ENCODE measurements at regions not wholly inside any gene's neighbourhood (a gene's known extent, or its start where the extent isn't known, plus 50 kb on each side); places are given as distances from the start of the nearest gene placed in this dataset.

GRCh38 chr2:180314086-180314485, 307.0 kb upstream of the CWC22 start:
- ChIA-PET CTCF (interaction anchor here (0.6 kb wide), 1 partner anchor 791 kb away, joined by 3 read pairs; no protein-coding TSS in a partner anchor), POLR2A (ENCODE audit: unreplicated experiment) (no interaction called here)
- BruUV-seq (replicated peaks), result no TSS peak
- intact Hi-C loops (cut with micrococcal nuclease; ENCODE audit: unreplicated experiment), result no loop called here
- Histone ChIP-seq H3K4me2 (no peak overlapping the region), H3K9me2 (ENCODE audit: insufficient read depth) (no peaks in the 10 kb centered on the region), H3K9me3 (ENCODE audit: insufficient read depth, low read depth) (no peaks in the 10 kb centered on the region), H2AFZ (no peak overlapping the region), H3K36me3 (ENCODE audit: low read depth) (no peaks in the 10 kb centered on the region), H3K27me3 (ENCODE audit: insufficient read depth, low read depth) (no peaks in the 10 kb centered on the region), H3F3A (ENCODE audit: insufficient read depth, low read depth) (no peaks in the 10 kb centered on the region), H3K4me3 (no peak overlapping the region), H3K79me2 (ENCODE audit: low read depth) (no peaks in the 10 kb centered on the region), H3K4me1 (replicated peaks; ENCODE audit: insufficient read depth) (no peaks in the 10 kb centered on the region), H3K27ac (no peak overlapping the region), H4K20me1 (ENCODE audit: insufficient read depth) (no peaks in the 10 kb centered on the region)
- TF ChIP-seq, protein P1, sequence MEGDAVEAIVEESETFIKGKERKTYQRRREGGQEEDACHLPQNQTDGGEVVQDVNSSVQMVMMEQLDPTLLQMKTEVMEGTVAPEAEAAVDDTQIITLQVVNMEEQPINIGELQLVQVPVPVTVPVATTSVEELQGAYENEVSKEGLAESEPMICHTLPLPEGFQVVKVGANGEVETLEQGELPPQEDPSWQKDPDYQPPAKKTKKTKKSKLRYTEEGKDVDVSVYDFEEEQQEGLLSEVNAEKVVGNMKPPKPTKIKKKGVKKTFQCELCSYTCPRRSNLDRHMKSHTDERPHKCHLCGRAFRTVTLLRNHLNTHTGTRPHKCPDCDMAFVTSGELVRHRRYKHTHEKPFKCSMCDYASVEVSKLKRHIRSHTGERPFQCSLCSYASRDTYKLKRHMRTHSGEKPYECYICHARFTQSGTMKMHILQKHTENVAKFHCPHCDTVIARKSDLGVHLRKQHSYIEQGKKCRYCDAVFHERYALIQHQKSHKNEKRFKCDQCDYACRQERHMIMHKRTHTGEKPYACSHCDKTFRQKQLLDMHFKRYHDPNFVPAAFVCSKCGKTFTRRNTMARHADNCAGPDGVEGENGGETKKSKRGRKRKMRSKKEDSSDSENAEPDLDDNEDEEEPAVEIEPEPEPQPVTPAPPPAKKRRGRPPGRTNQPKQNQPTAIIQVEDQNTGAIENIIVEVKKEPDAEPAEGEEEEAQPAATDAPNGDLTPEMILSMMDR (conservative IDR thresholded peaks at IDR 0.05), result no peak
- TF ChIP-seq EZH2 (IDR thresholded peaks at IDR 0.05; ENCODE audit: low read depth), result no peak
- DNase-seq, result no peak

- CTCF ChIA-PET, result no interaction called here
- Histone ChIP-seq H3K9me2 (ENCODE audit: insufficient read depth) (no peaks in the 10 kb centered on the region), H3K79me2 (ENCODE audit: low read depth) (no peaks in the 10 kb centered on the region), H3K36me3 (ENCODE audit: low read depth) (no peaks in the 10 kb centered on the region), H4K20me1 (ENCODE audit: insufficient read depth) (no peaks in the 10 kb centered on the region), H3K27me3 (ENCODE audit: insufficient read depth, low read depth) (no peaks in the 10 kb centered on the region), H3K9me3 (ENCODE audit: insufficient read depth, low read depth) (no peaks in the 10 kb centered on the region), H3K4me1 (replicated peaks; ENCODE audit: insufficient read depth) (no peaks in the 10 kb centered on the region), H2AFZ (no peak overlapping the region), H3K4me3 (no peak overlapping the region), H3K4me2 (no peak overlapping the region), H3F3A (ENCODE audit: insufficient read depth, low read depth) (no peaks in the 10 kb centered on the region), H3K27ac (no peak overlapping the region)
- TF ChIP-seq EZH2 (IDR thresholded peaks at IDR 0.05; ENCODE audit: low read depth), result no peak
- no peak for DNase-seq
- intact Hi-C loops (cut with micrococcal nuclease; ENCODE audit: unreplicated experiment), result no loop called here
- no TSS peak for BruUV-seq (replicated peaks)
- POLR2A ChIA-PET (ENCODE audit: unreplicated experiment), result no interaction called here
These were observed 305.4 kb upstream of the CWC22 start for GRCh38 chr2:180312542-180312941.

GRCh38 chr2:180307096-180307495, 300.0 kb upstream of the CWC22 start:
- no peaks in the 10 kb centered on the region for H3K79me2 ChIP-seq (ENCODE audit: low read depth)
- no TSS peak for BruUV-seq (replicated peaks)
- no peaks in the 10 kb centered on the region; the same call in 1 of the 2 replicates for H3K9me3 ChIP-seq (ENCODE audit: insufficient read depth, low read depth)
- no peaks in the 10 kb centered on the region for H4K20me1 ChIP-seq (ENCODE audit: insufficient read depth)
- no peaks in the 10 kb centered on the region for H3K4me1 ChIP-seq (replicated peaks; ENCODE audit: insufficient read depth)
- TF ChIP-seq EZH2 (IDR thresholded peaks at IDR 0.05; ENCODE audit: low read depth), result no peak
- TF ChIP-seq, protein P1 (conservative IDR thresholded peaks at IDR 0.05), result no peak
- intact Hi-C loops (cut with micrococcal nuclease; ENCODE audit: unreplicated experiment), result no loop called here
- POLR2A ChIA-PET (ENCODE audit: unreplicated experiment), result no interaction called here
- no peaks in the 10 kb centered on the region for H3K36me3 ChIP-seq (ENCODE audit: low read depth)
- no peaks in the 10 kb centered on the region for H3F3A ChIP-seq (ENCODE audit: insufficient read depth, low read depth)
- H2AFZ ChIP-seq, result no peak overlapping the region
- no peak overlapping the region for H3K4me2 ChIP-seq
- 0 out of 2 replicates have a peak, but pooled peaks cover 6% of the 10 kb centered on the region for H3K9me2 ChIP-seq (ENCODE audit: insufficient read depth)
- CTCF ChIA-PET, result interaction anchor here (0.6 kb wide), 1 partner anchor 764 kb away, joined by 4 read pairs; no protein-coding TSS in a partner anchor
- no peak overlapping the region for H3K27ac ChIP-seq
- DNase-seq, result no peak
- no peak overlapping the region for H3K4me3 ChIP-seq
- no peaks in the 10 kb centered on the region for H3K27me3 ChIP-seq (ENCODE audit: insufficient read depth, low read depth)

DNA sequence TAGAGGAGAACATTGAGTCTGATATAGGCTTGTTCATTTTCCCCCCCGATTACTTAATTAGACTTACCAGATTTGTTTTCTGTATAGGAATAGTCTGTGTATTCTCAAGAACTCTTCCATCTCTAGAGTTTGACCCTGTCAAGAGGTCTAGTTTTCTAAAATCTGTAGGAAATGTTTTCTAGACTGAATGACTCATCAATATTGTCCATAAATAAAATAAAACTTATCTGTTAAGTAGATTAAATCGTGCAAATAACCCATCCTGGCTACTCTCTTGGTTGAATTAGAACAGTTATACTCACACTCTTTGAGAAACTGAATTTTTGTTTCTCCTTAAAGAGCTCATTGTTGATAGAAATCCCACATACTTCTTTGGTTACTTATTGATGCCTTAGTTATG, 299.2 kb upstream of the CWC22 start:
- BruUV-seq (replicated peaks), result no TSS peak
- H3K4me2 ChIP-seq, result no peak overlapping the region
- DNase-seq, result no peak

More for the DNA sequence above, 299.2 kb upstream of the CWC22 start:
- Histone ChIP-seq H3K9me3 (ENCODE audit: insufficient read depth, low read depth) (no peaks in the 10 kb centered on the region; the same call in 1 of the 2 replicates), H3K27me3 (ENCODE audit: insufficient read depth, low read depth) (no peaks in the 10 kb centered on the region), H2AFZ (no peak overlapping the region), H3K9me2 (ENCODE audit: insufficient read depth) (0 out of 2 replicates have a peak, but pooled peaks cover 6% of the 10 kb centered on the region), H3K36me3 (ENCODE audit: low read depth) (no peaks in the 10 kb centered on the region), H4K20me1 (ENCODE audit: insufficient read depth) (no peaks in the 10 kb centered on the region), H3K4me3 (no peak overlapping the region), H3F3A (ENCODE audit: insufficient read depth, low read depth) (no peaks in the 10 kb centered on the region), H3K27ac (no peak overlapping the region), H3K4me1 (replicated peaks; ENCODE audit: insufficient read depth) (no peaks in the 10 kb centered on the region), H3K79me2 (ENCODE audit: low read depth) (no peaks in the 10 kb centered on the region)
- intact Hi-C loops (cut with micrococcal nuclease; ENCODE audit: unreplicated experiment), result no loop called here
- TF ChIP-seq, protein P1 (conservative IDR thresholded peaks at IDR 0.05), result no peak
- TF ChIP-seq EZH2 (IDR thresholded peaks at IDR 0.05; ENCODE audit: low read depth), result no peak
- ChIA-PET POLR2A (ENCODE audit: unreplicated experiment) (no interaction called here), CTCF (interaction anchor here (0.6 kb wide), 1 partner anchor 765 kb away, joined by 4 read pairs; no protein-coding TSS in a partner anchor)
